H1 (cell line): ENCODE measurements at regions not wholly inside any gene's neighbourhood (a gene's known extent, or its start where the extent isn't known, plus 50 kb on each side); places are given as distances from the start of the nearest gene placed in this dataset.

Experiments
- CTCF ChIA-PET: fragments of 300-600 bp; sonication (Branson Sonifier 250); formaldehyde crosslinking; loops from one replicate; lab custom pipeline; 2021; ENCODE audit not compliant: partially characterized antibody; lab: Charles Lee
- POLR2A ChIA-PET: fragments of 300-600 bp; sonication (Branson Sonifier 250); formaldehyde crosslinking; loops from one replicate; lab custom pipeline; 2021; ENCODE audit warnings: inconsistent platforms; ENCODE audit not compliant: partially characterized antibody; lab: Charles Lee
- DNase-seq, 2 experiments: peaks; one replicate each; pipeline versions ENCODE4 v3.0.0 to v3.0.0-alpha.2; 2010 to 2022; ENCODE audit warnings: low spot score in 2 of 2, low read depth in 1 of 2, mixed read lengths in 1 of 2
- FAIRE-seq: peaks from 2 replicates; lab custom pipeline; 2011; peaks lifted over from hg19 to GRCh38; lab: Jason Lieb, UNC
- H2AFZ ChIP-seq: 2 replicates; pipeline ENCODE4 v1.8.1; 2012; ENCODE audit warnings: low read length, inconsistent platforms
- H2AK5ac ChIP-seq: 2 replicates; pipeline ENCODE4 v1.6.1; 2013; ENCODE audit warnings: low read depth, low read length
- H2BK120ac ChIP-seq: replicated peaks from 2 replicates; pipeline ENCODE3; 2013; ENCODE audit warnings: low read depth, low read length, inconsistent platforms
- H2BK12ac ChIP-seq: 2 replicates; pipeline ENCODE4 v1.6.1; 2013; ENCODE audit warnings: low read depth, low read length
- H2BK15ac ChIP-seq: 2 replicates; pipeline ENCODE4 v1.6.1; 2013; ENCODE audit warnings: low read length
- H2BK20ac ChIP-seq: 2 replicates; pipeline ENCODE4 v1.6.1; 2013; ENCODE audit warnings: low read length
- H2BK5ac ChIP-seq: 2 replicates; pipeline ENCODE4 v1.6.1; 2013; ENCODE audit warnings: low read depth, low read length
- H3K14ac ChIP-seq: 2 replicates; pipeline ENCODE4 v1.6.1; 2013; ENCODE audit warnings: inconsistent platforms; ENCODE audit not compliant: insufficient read length
- H3K18ac ChIP-seq: 2 replicates; pipeline ENCODE4 v1.6.1; 2013; ENCODE audit warnings: low read length; ENCODE audit errors: extremely low read depth
- H3K23ac ChIP-seq: 2 replicates; pipeline ENCODE4 v1.6.1; 2013; ENCODE audit warnings: inconsistent platforms; ENCODE audit not compliant: insufficient read length
- H3K23me2 ChIP-seq: 2 replicates; pipeline ENCODE4 v1.6.1; 2013; ENCODE audit warnings: low read depth, low read length
- H3K27ac ChIP-seq: 2 replicates; pipeline ENCODE4 v1.6.1; 2011; ENCODE audit warnings: low read depth, low read length, inconsistent platforms
- H3K27me3 ChIP-seq, 4 experiments: replicated peaks in 1 of 4; 1 replicate in 1 of 4; 2 replicates in 3 of 4; pipeline versions ENCODE4 v1.6.1 to v1.8.1; 2011 to 2013; ENCODE audit warnings: low read length in 3 of 4, mild to moderate bottlenecking in 3 of 4, inconsistent platforms in 2 of 4, mixed read lengths in 2 of 4, moderate library complexity in 1 of 4; ENCODE audit not compliant: control insufficient read depth in 3 of 4, insufficient read depth in 3 of 4; ENCODE audit errors: extremely low read depth in 1 of 4
- H3K36me3 ChIP-seq, 4 experiments: 2 replicates each; pipeline versions ENCODE4 v1.6.1 to v1.8.1; 2011 to 2013; ENCODE audit warnings: mild to moderate bottlenecking in 4 of 4, low read length in 3 of 4, moderate library complexity in 2 of 4, control low read depth in 1 of 4, inconsistent platforms in 1 of 4; ENCODE audit not compliant: insufficient read depth in 4 of 4, control insufficient read depth in 2 of 4
- H3K4ac ChIP-seq: replicated peaks from 2 replicates; pipeline ENCODE3; 2013; ENCODE audit warnings: low read length, low read depth, mixed read lengths, inconsistent platforms; ENCODE audit not compliant: insufficient read length
- H3K4me1 ChIP-seq, 4 experiments: replicated peaks in 1 of 4; 1 replicate in 1 of 4; 2 replicates in 3 of 4; pipeline versions ENCODE4 v1.6.1 to v1.8.1; 2011 to 2013; ENCODE audit warnings: low read length in 3 of 4, inconsistent platforms in 2 of 4, mixed read lengths in 1 of 4; ENCODE audit not compliant: insufficient read depth in 4 of 4, control insufficient read depth in 3 of 4
- H3K4me2 ChIP-seq, 2 experiments: 2 replicates each; pipeline versions ENCODE4 v1.6.1 to v1.8.1; 2011 to 2013; ENCODE audit warnings: low read depth in 2 of 2, low read length in 2 of 2, control low read depth in 1 of 2, inconsistent platforms in 1 of 2, mild to moderate bottlenecking in 1 of 2; ENCODE audit not compliant: insufficient read depth in 1 of 2
- H3K4me3 ChIP-seq, 4 experiments: fragments of 200-600, 300-600 bp in 1 of 4; sonication (generic), shearing (Covaris generic), sonication (Bioruptor Twin) in 1 of 4; 2 replicates each; pipeline versions ENCODE4 v1.5.1 to v1.8.1; 2011 to 2016; ENCODE audit warnings: low read length in 4 of 4, low read depth in 3 of 4, control low read depth in 2 of 4, inconsistent platforms in 2 of 4, mild to moderate bottlenecking in 2 of 4, mixed read lengths in 1 of 4, moderate library complexity in 1 of 4; ENCODE audit not compliant: insufficient read depth in 2 of 4; ENCODE audit errors: extremely low read depth in 1 of 4
- H3K56ac ChIP-seq: replicated peaks from 2 replicates; pipeline ENCODE3; 2013; ENCODE audit warnings: low read depth, mild to moderate bottlenecking, mixed read lengths, low read length, inconsistent platforms; ENCODE audit not compliant: insufficient read length
- H3K79me1 ChIP-seq: 2 replicates; pipeline ENCODE4 v1.6.1; 2013; ENCODE audit warnings: low read depth, low read length, control low read depth
- H3K79me2 ChIP-seq, 2 experiments: 2 replicates each; pipeline versions ENCODE4 v1.6.1 to v1.8.1; 2012 to 2013; ENCODE audit warnings: low read length in 2 of 2, mild to moderate bottlenecking in 2 of 2, inconsistent platforms in 1 of 2; ENCODE audit not compliant: insufficient read depth in 2 of 2, control insufficient read depth in 1 of 2
- H3K9ac ChIP-seq, 4 experiments: replicated peaks in 1 of 4; 1 replicate in 1 of 4; 2 replicates in 3 of 4; pipeline versions ENCODE4 v1.6.1 to v1.8.1; 2011 to 2013; ENCODE audit warnings: low read depth in 3 of 4, low read length in 3 of 4, control low read depth in 2 of 4, mild to moderate bottlenecking in 2 of 4, moderate library complexity in 2 of 4, inconsistent platforms in 1 of 4; ENCODE audit errors: extremely low read depth in 1 of 4
- H3K9me3 ChIP-seq, 2 experiments: 2 replicates each; pipeline versions ENCODE4 v1.6.1 to v1.8.1; 2012 to 2013; ENCODE audit warnings: mild to moderate bottlenecking in 2 of 2, moderate library complexity in 2 of 2, control low read depth in 1 of 2, inconsistent platforms in 1 of 2, low read depth in 1 of 2, low read length in 1 of 2, mixed read lengths in 1 of 2; ENCODE audit not compliant: insufficient read depth in 2 of 2
- H4K20me1 ChIP-seq, 2 experiments: replicated peaks in 1 of 2; 2 replicates each; pipeline versions ENCODE3 to v1.8.1; 2011 to 2013; ENCODE audit warnings: inconsistent platforms in 2 of 2, low read length in 2 of 2, mild to moderate bottlenecking in 1 of 2; ENCODE audit not compliant: insufficient read depth in 2 of 2, control insufficient read depth in 1 of 2
- H4K5ac ChIP-seq: 2 replicates; pipeline ENCODE4 v1.6.1; 2013; ENCODE audit warnings: low read length, low read depth, mixed read lengths, inconsistent platforms; ENCODE audit not compliant: insufficient read length
- H4K8ac ChIP-seq: 2 replicates; pipeline ENCODE4 v1.8.0; 2013; ENCODE audit warnings: mild to moderate bottlenecking, moderate library complexity, low read length, inconsistent platforms; ENCODE audit not compliant: insufficient read depth; ENCODE audit errors: extremely low read depth
- H4K91ac ChIP-seq: replicated peaks from 2 replicates; pipeline ENCODE3; 2013; ENCODE audit warnings: low read length, mixed read lengths, inconsistent platforms; ENCODE audit not compliant: insufficient read length
- GABPA ChIP-seq: IDR thresholded peaks from 2 replicates; pipeline ENCODE4 v1.6.1; 2011; ENCODE audit warnings: mild to moderate bottlenecking, low read length, moderate library complexity, borderline replicate concordance; ENCODE audit not compliant: insufficient read depth
- WGBS, 2 experiments: shearing (Covaris generic) in 1 of 2; methylation state at CpG; one replicate each; pipeline versions ENCODE4 v1.1.6 to v1.1.7; 2013 to 2015; ENCODE audit warnings: low lambda C conversion rate in 2 of 2, mixed read lengths in 2 of 2, inconsistent platforms in 1 of 2, low coverage in 1 of 2, missing lambda C conversion rate in 1 of 2; ENCODE audit not compliant: insufficient replicate concordance in 2 of 2, insufficient coverage in 1 of 2, insufficient read length in 1 of 2; ENCODE audit errors: extremely low coverage in 1 of 2, missing lambda C conversion rate in 1 of 2; 5-methylcytosine and 5-hydroxymethylcytosine counted together

DNA sequence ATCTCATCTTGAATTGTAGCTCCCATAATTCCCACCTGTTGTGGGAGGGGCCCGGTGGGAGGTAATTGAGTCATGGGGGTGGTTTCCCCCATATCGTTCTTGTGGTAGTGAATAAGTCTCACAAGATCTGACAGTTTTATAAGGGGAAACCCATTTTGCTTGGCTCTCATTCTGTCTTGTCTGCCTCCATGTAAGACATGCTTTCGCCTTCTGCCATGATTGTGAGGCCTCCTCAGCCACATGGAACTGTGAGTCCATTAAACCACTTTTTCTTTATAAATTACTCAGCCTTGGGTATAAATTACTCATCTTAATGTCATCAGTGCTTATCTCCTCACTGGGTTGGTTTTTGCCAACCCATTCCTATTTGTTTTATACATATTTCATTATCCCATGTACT lies 142.0 kb upstream of the GMDS start:
- CTCF ChIA-PET: no interaction called here
- Histone ChIP-seq H2BK12ac (no peak overlapping the region), H3K23ac (no peak overlapping the region), H3K9ac (no peak overlapping the region), H3K18ac (no peak overlapping the region), H3K4me3 (no peak overlapping the region), H4K91ac (no peak overlapping the region), H2AK5ac (no peak overlapping the region), H3K14ac (no peak overlapping the region), H3K23me2 (0 out of 2 replicates have a peak, but pooled peaks cover 4% of the 10 kb centered on the region), H3K56ac (no peak overlapping the region), H3K4ac (no peak overlapping the region), H3K79me1 (no peaks in the 10 kb centered on the region), H3K79me2 (no peaks in the 10 kb centered on the region), H3K4me1 (no peaks in the 10 kb centered on the region), H2BK20ac (no peak overlapping the region), H2BK15ac (no peak overlapping the region), H3K4me2 (no peak overlapping the region), H3K27me3 (no peaks in the 10 kb centered on the region), H4K8ac (no peak overlapping the region), H3K36me3 (no peaks in the 10 kb centered on the region), H2AFZ (no peak overlapping the region), H2BK120ac (no peak overlapping the region), H3K27ac (no peak overlapping the region), H2BK5ac (no peak overlapping the region), H4K20me1 (no peaks in the 10 kb centered on the region), H3K9me3 (peaks cover 2 to 3% of the 10 kb centered on the region in 2 experiments; a peak in 1 of 4 replicates), H4K5ac (no peak overlapping the region)
- 89% methylated on average over 3 of the region's 3 CpGs; no CpG with 5 or more reads in 1 of the 2 experiments for WGBS, 2 experiments
- no peak for TF ChIP-seq GABPA
- POLR2A ChIA-PET: no interaction called here
- DNase-seq: no peak
- no peak for FAIRE-seq
